A549 (cell line): ENCODE measurements at regions not wholly inside any gene's neighbourhood (a gene's known extent, or its start where the extent isn't known, plus 50 kb on each side); places are given as distances from the start of the nearest gene placed in this dataset.

Source experiments
- CTCF ChIP-seq: fragments of >200 bp; sonication (Bioruptor Twin); formaldehyde crosslinking; IDR thresholded peaks from 3 replicates; pipeline ENCODE4 v1.5.1; 2016
- EP300 ChIP-seq, 2 experiments: fragments of >200 bp; sonication (Bioruptor Twin); formaldehyde crosslinking; IDR thresholded peaks; 2 replicates in 1 of 2; 3 replicates in 1 of 2; pipeline ENCODE4 v1.6.1; 2016 to 2017
- JUN ChIP-seq, 2 experiments: fragments of >200 bp; sonication (Bioruptor Twin); formaldehyde crosslinking; IDR thresholded peaks; 2 replicates in 1 of 2; 3 replicates in 1 of 2; pipeline ENCODE4 v1.6.1; 2016 to 2017
- MAFK ChIP-seq: fragments of 450-650 bp; IDR thresholded peaks from 2 replicates; pipeline ENCODE4 v1.6.1; 2014; ENCODE audit not compliant: partially characterized antibody
- POLR2A ChIP-seq: IDR thresholded peaks from 2 replicates; pipeline ENCODE4 v1.6.1; 2012; ENCODE audit warnings: mild to moderate bottlenecking, low read length
- RAD21 ChIP-seq, 2 experiments: fragments of >200 bp in 1 of 2; sonication (Bioruptor Twin) in 1 of 2; formaldehyde crosslinking in 1 of 2; IDR thresholded peaks in 1 of 2; conservative IDR thresholded peaks in 1 of 2; 2 replicates in 1 of 2; 3 replicates in 1 of 2; pipeline ENCODE4 v1.6.1; 2012 to 2018; ENCODE audit warnings: inconsistent platforms in 1 of 2
- REST ChIP-seq: fragments of 200-600 bp; sonication (generic); IDR thresholded peaks from 2 replicates; pipeline ENCODE4 v1.6.1; 2016; ENCODE audit warnings: antibody characterized with exemption, mild to moderate bottlenecking, moderate library complexity
- RFX5 ChIP-seq: fragments of 450-650 bp; IDR thresholded peaks from 2 replicates; pipeline ENCODE4 v1.7.1; 2014; ENCODE audit warnings: antibody characterized with exemption, mild to moderate bottlenecking, moderate library complexity
- TFCP2L1 ChIP-seq: fragments of 250-450 bp; sonication (Bioruptor Pico); IDR thresholded peaks from 2 replicates; pipeline ENCODE4 v1.5.0; 2021; ENCODE audit warnings: mild to moderate bottlenecking
- USF2 ChIP-seq: fragments of 450-650 bp; IDR thresholded peaks from 2 replicates; pipeline ENCODE4 v1.6.1; 2014; ENCODE audit warnings: antibody characterized with exemption
- ZFP36 ChIP-seq: fragments of 450-650 bp; IDR thresholded peaks from 2 replicates; pipeline ENCODE4 v1.6.1; 2014; ENCODE audit warnings: borderline replicate concordance; ENCODE audit not compliant: partially characterized antibody

- TF ChIP-seq JUN (IDR thresholded peaks at IDR 0.05) (no peak), CTCF (no peak), POLR2A (no peak), TFCP2L1 (no peak), REST (no peak), RAD21 (conservative IDR thresholded peaks at IDR 0.05 in 1 of 2, IDR thresholded peaks at IDR 0.05 in 1 of 2) (no peak), ZFP36 (no peak), RFX5 (no peak), EP300 (IDR thresholded peaks at IDR 0.05) (no peak), USF2 (no peak), MAFK (no peak)
These were observed 563.1 kb upstream of the FAM98A start for GRCh38 chr2:34162231-34162630.
